ENCODE measurements at regions not wholly inside any gene's neighbourhood (a gene's known extent, or its start where the extent isn't known, plus 50 kb on each side); places are given as distances from the start of the nearest gene placed in this dataset.

GRCh38 chr3:137081711-137082110, 123.9 kb downstream of the IL20RB start:
- H3K9ac ChIP-seq (ENCODE audit: low read length) = no peak overlapping the region
- no peak overlapping the region for H3K4ac ChIP-seq (ENCODE audit: low read depth in 1 of 2, low read length in 2 of 2)
- no peak overlapping the region for H3K18ac ChIP-seq (ENCODE audit: low read depth in 1 of 2, low read length in 2 of 2)
- 65% methylated on average over 2 of the region's 3 CpGs for WGBS
- H3K23ac ChIP-seq (ENCODE audit: low read length in 2 of 2) = no peak overlapping the region
- H3K79me1 ChIP-seq (replicated peaks; ENCODE audit: low read length, poor library complexity, severe bottlenecking) = no peaks in the 10 kb centered on the region
- H2BK15ac ChIP-seq (ENCODE audit: low read depth, poor library complexity, severe bottlenecking) = no peak overlapping the region
- H4K8ac ChIP-seq (ENCODE audit: low read length) = no peak overlapping the region
- H3K27me3 ChIP-seq (ENCODE audit: control insufficient read depth in 1 of 2, insufficient read depth in 1 of 2, low read length in 2 of 2) = peaks cover 4 to 28% of the 10 kb centered on the region in 2 experiments
- no peaks in the 10 kb centered on the region for H3K36me3 ChIP-seq (ENCODE audit: control insufficient read depth in 1 of 2, insufficient read depth in 2 of 2, low read depth in 1 of 2, low read length in 2 of 2)
- no peaks in the 10 kb centered on the region for H3K9me3 ChIP-seq (ENCODE audit: control insufficient read depth, low read length)
- H3K14ac ChIP-seq (ENCODE audit: low read length in 2 of 2) = no peak overlapping the region
- no peak overlapping the region for H2BK12ac ChIP-seq (ENCODE audit: low read length in 2 of 2)
- no peak overlapping the region for H3K4me2 ChIP-seq (ENCODE audit: low read length, poor library complexity, severe bottlenecking)
- no peak overlapping the region for H2BK5ac ChIP-seq (ENCODE audit: low read depth, low read length, poor library complexity, severe bottlenecking)
- DNase-seq = no peak
- no peak overlapping the region for H3K4me3 ChIP-seq (ENCODE audit: insufficient read depth in 1 of 2, low read depth in 1 of 2, low read length in 2 of 2)
- no peak overlapping the region for H4K91ac ChIP-seq (ENCODE audit: low read length)
- H2AK5ac ChIP-seq (ENCODE audit: low read length, severe bottlenecking) = no peak overlapping the region
- no peak overlapping the region for H3K27ac ChIP-seq (ENCODE audit: low read length, poor library complexity, severe bottlenecking)
- no peak overlapping the region for H2AFZ ChIP-seq (ENCODE audit: low read depth, low read length)
- no peak overlapping the region for H2BK120ac ChIP-seq (ENCODE audit: low read depth, low read length)
- no peaks in the 10 kb centered on the region for H3K4me1 ChIP-seq (ENCODE audit: control insufficient read depth, insufficient read depth, low read depth, low read length)

GRCh38 chr3:137082763-137083162, 125.0 kb downstream of the IL20RB start:
- Histone ChIP-seq H2BK5ac (ENCODE audit: low read depth, low read length, poor library complexity, severe bottlenecking) (no peak overlapping the region), H3K4me3 (ENCODE audit: insufficient read depth in 1 of 2, low read depth in 1 of 2, low read length in 2 of 2) (no peak overlapping the region), H3K23ac (ENCODE audit: low read length in 2 of 2) (no peak overlapping the region), H3K4ac (ENCODE audit: low read depth in 1 of 2, low read length in 2 of 2) (no peak overlapping the region), H3K18ac (ENCODE audit: low read depth in 1 of 2, low read length in 2 of 2) (no peak overlapping the region), H2BK120ac (ENCODE audit: low read depth, low read length) (no peak overlapping the region), H3K4me2 (ENCODE audit: low read length, poor library complexity, severe bottlenecking) (no peak overlapping the region), H3K14ac (ENCODE audit: low read length in 2 of 2) (no peak overlapping the region), H3K79me1 (replicated peaks; ENCODE audit: low read length, poor library complexity, severe bottlenecking) (no peaks in the 10 kb centered on the region), H4K8ac (ENCODE audit: low read length) (no peak overlapping the region), H3K4me1 (ENCODE audit: control insufficient read depth, insufficient read depth, low read depth, low read length) (no peaks in the 10 kb centered on the region), H3K27ac (ENCODE audit: low read length, poor library complexity, severe bottlenecking) (no peak overlapping the region), H3K9ac (ENCODE audit: low read length) (no peak overlapping the region), H2AK5ac (ENCODE audit: low read length, severe bottlenecking) (no peak overlapping the region), H2AFZ (ENCODE audit: low read depth, low read length) (no peak overlapping the region), H3K36me3 (ENCODE audit: control insufficient read depth in 1 of 2, insufficient read depth in 2 of 2, low read depth in 1 of 2, low read length in 2 of 2) (no peaks in the 10 kb centered on the region), H2BK12ac (ENCODE audit: low read length in 2 of 2) (no peak overlapping the region), H4K91ac (ENCODE audit: low read length) (no peak overlapping the region), H3K27me3 (ENCODE audit: control insufficient read depth in 1 of 2, insufficient read depth in 1 of 2, low read length in 2 of 2) (peaks cover 0 to 25% of the 10 kb centered on the region in 2 experiments), H2BK15ac (ENCODE audit: low read depth, poor library complexity, severe bottlenecking) (no peak overlapping the region), H3K9me3 (ENCODE audit: control insufficient read depth, low read length) (no peaks in the 10 kb centered on the region)
- DNase-seq = no peak
- 100% methylated on average over 2 of the region's 2 CpGs for WGBS

GRCh38 chr3:137083332-137083731, 125.5 kb downstream of the IL20RB start:
- no peak overlapping the region for H3K4ac ChIP-seq (ENCODE audit: low read depth in 1 of 2, low read length in 2 of 2)
- DNase-seq = no peak
- no peak overlapping the region for H2AK5ac ChIP-seq (ENCODE audit: low read length, severe bottlenecking)
- WGBS = 62% methylated on average over 1 of the region's 2 CpGs
- no peak overlapping the region for H3K14ac ChIP-seq (ENCODE audit: low read length in 2 of 2)
- H4K91ac ChIP-seq (ENCODE audit: low read length) = no peak overlapping the region
- no peak overlapping the region for H2BK120ac ChIP-seq (ENCODE audit: low read depth, low read length)
- H3K4me3 ChIP-seq (ENCODE audit: insufficient read depth in 1 of 2, low read depth in 1 of 2, low read length in 2 of 2) = no peak overlapping the region
- no peak overlapping the region for H3K4me2 ChIP-seq (ENCODE audit: low read length, poor library complexity, severe bottlenecking)
- H3K9me3 ChIP-seq (ENCODE audit: control insufficient read depth, low read length) = no peaks in the 10 kb centered on the region
- H3K79me1 ChIP-seq (replicated peaks; ENCODE audit: low read length, poor library complexity, severe bottlenecking) = no peaks in the 10 kb centered on the region
- no peak overlapping the region for H2BK12ac ChIP-seq (ENCODE audit: low read length in 2 of 2)
- no peak overlapping the region for H3K18ac ChIP-seq (ENCODE audit: low read depth in 1 of 2, low read length in 2 of 2)
- H3K9ac ChIP-seq (ENCODE audit: low read length) = no peak overlapping the region
- no peak overlapping the region for H3K27ac ChIP-seq (ENCODE audit: low read length, poor library complexity, severe bottlenecking)
- no peaks in the 10 kb centered on the region for H3K36me3 ChIP-seq (ENCODE audit: control insufficient read depth in 1 of 2, insufficient read depth in 2 of 2, low read depth in 1 of 2, low read length in 2 of 2)
- H2BK15ac ChIP-seq (ENCODE audit: low read depth, poor library complexity, severe bottlenecking) = no peak overlapping the region
- H3K4me1 ChIP-seq (ENCODE audit: control insufficient read depth, insufficient read depth, low read depth, low read length) = no peaks in the 10 kb centered on the region
- no peak overlapping the region for H2BK5ac ChIP-seq (ENCODE audit: low read depth, low read length, poor library complexity, severe bottlenecking)
- no peak overlapping the region for H4K8ac ChIP-seq (ENCODE audit: low read length)
- H3K27me3 ChIP-seq (ENCODE audit: control insufficient read depth in 1 of 2, insufficient read depth in 1 of 2, low read length in 2 of 2) = peaks cover 0 to 21% of the 10 kb centered on the region in 2 experiments
- no peak overlapping the region for H2AFZ ChIP-seq (ENCODE audit: low read depth, low read length)
- no peak overlapping the region for H3K23ac ChIP-seq (ENCODE audit: low read length in 2 of 2)

GRCh38 chr3:137084586-137084985, 126.8 kb downstream of the IL20RB start:
- H3K4me2 ChIP-seq (ENCODE audit: low read length, poor library complexity, severe bottlenecking) = no peak overlapping the region
- no peak overlapping the region for H3K27ac ChIP-seq (ENCODE audit: low read length, poor library complexity, severe bottlenecking)
- H2BK120ac ChIP-seq (ENCODE audit: low read depth, low read length) = no peak overlapping the region
- H3K14ac ChIP-seq (ENCODE audit: low read length in 2 of 2) = no peak overlapping the region
- no peak overlapping the region for H2AFZ ChIP-seq (ENCODE audit: low read depth, low read length)
- no peak overlapping the region for H4K91ac ChIP-seq (ENCODE audit: low read length)
- peaks cover 0 to 20% of the 10 kb centered on the region in 2 experiments for H3K27me3 ChIP-seq (ENCODE audit: control insufficient read depth in 1 of 2, insufficient read depth in 1 of 2, low read length in 2 of 2)
- no peak overlapping the region for H4K8ac ChIP-seq (ENCODE audit: low read length)
- DNase-seq = no peak
- no peak overlapping the region for H3K9ac ChIP-seq (ENCODE audit: low read length)
- H3K23ac ChIP-seq (ENCODE audit: low read length in 2 of 2) = no peak overlapping the region
- H3K79me1 ChIP-seq (replicated peaks; ENCODE audit: low read length, poor library complexity, severe bottlenecking) = no peaks in the 10 kb centered on the region
- H3K36me3 ChIP-seq (ENCODE audit: control insufficient read depth in 1 of 2, insufficient read depth in 2 of 2, low read depth in 1 of 2, low read length in 2 of 2) = no peaks in the 10 kb centered on the region
- no peak overlapping the region for H2BK12ac ChIP-seq (ENCODE audit: low read length in 2 of 2)
- no peak overlapping the region for H2AK5ac ChIP-seq (ENCODE audit: low read length, severe bottlenecking)
- H2BK5ac ChIP-seq (ENCODE audit: low read depth, low read length, poor library complexity, severe bottlenecking) = no peak overlapping the region
- no peaks in the 10 kb centered on the region for H3K9me3 ChIP-seq (ENCODE audit: control insufficient read depth, low read length)
- no peak overlapping the region for H3K4me3 ChIP-seq (ENCODE audit: insufficient read depth in 1 of 2, low read depth in 1 of 2, low read length in 2 of 2)
- no peak overlapping the region for H2BK15ac ChIP-seq (ENCODE audit: low read depth, poor library complexity, severe bottlenecking)
- H3K4ac ChIP-seq (ENCODE audit: low read depth in 1 of 2, low read length in 2 of 2) = no peak overlapping the region
- H3K18ac ChIP-seq (ENCODE audit: low read depth in 1 of 2, low read length in 2 of 2) = no peak overlapping the region
- no peaks in the 10 kb centered on the region for H3K4me1 ChIP-seq (ENCODE audit: control insufficient read depth, insufficient read depth, low read depth, low read length)
- 58% methylated on average over 4 of the region's 4 CpGs for WGBS

Data from mesenchymal stem cell (in vitro differentiated cells and primary cell).